ENCODE measurements at regions not wholly inside any gene's neighbourhood (a gene's known extent, or its start where the extent isn't known, plus 50 kb on each side); places are given as distances from the start of the nearest gene placed in this dataset.

DNA sequence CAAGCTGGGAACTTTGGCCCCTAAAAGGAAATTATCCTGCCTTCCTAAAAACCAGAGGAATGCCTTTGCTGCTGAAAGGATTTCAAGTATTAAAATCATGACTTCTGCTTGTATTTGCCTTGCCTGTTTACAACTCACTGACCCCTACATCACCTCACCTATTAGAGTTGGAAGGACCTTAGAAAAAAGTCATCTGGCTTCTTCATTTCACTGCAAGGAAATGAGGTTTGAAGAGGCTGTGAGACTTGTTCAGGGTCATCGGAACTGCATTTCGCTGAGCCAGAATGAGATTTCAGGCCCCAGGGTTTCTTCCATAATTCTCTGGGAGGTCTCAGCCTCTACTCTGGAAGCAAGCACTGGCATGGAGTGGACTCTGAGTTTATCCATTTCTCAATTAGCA, 304.1 kb downstream of the BUD13 start:
- CTCF ChIA-PET: no interaction called here
- H3K27me3 ChIP-seq (ENCODE audit: control insufficient read depth, insufficient read depth, low read length): peaks cover 14% of the 10 kb centered on the region; the same call in 1 of the 2 replicates
- no peaks in the 10 kb centered on the region for H3K4me1 ChIP-seq (ENCODE audit: control insufficient read depth, insufficient read depth, low read length)
- TF ChIP-seq SIN3A (IDR thresholded peaks at IDR 0.05; ENCODE audit: borderline replicate concordance, insufficient read depth, low read depth, low read length): no peak
- TF ChIP-seq, protein P1, sequence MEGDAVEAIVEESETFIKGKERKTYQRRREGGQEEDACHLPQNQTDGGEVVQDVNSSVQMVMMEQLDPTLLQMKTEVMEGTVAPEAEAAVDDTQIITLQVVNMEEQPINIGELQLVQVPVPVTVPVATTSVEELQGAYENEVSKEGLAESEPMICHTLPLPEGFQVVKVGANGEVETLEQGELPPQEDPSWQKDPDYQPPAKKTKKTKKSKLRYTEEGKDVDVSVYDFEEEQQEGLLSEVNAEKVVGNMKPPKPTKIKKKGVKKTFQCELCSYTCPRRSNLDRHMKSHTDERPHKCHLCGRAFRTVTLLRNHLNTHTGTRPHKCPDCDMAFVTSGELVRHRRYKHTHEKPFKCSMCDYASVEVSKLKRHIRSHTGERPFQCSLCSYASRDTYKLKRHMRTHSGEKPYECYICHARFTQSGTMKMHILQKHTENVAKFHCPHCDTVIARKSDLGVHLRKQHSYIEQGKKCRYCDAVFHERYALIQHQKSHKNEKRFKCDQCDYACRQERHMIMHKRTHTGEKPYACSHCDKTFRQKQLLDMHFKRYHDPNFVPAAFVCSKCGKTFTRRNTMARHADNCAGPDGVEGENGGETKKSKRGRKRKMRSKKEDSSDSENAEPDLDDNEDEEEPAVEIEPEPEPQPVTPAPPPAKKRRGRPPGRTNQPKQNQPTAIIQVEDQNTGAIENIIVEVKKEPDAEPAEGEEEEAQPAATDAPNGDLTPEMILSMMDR (IDR thresholded peaks at IDR 0.05): no peak
- TF ChIP-seq TCF7L2 (IDR thresholded peaks at IDR 0.05; ENCODE audit: low read depth, low read length): no peak
- TF ChIP-seq REST (IDR thresholded peaks at IDR 0.05; ENCODE audit: insufficient read depth in 1 of 2, low read depth in 2 of 2, low read length in 1 of 2): no peak
- no peak for TF ChIP-seq POLR2AphosphoS5 (IDR thresholded peaks at IDR 0.05; ENCODE audit: low read depth, low read length)
- ATAC-seq (no peak), DNase-seq (ENCODE audit: low read depth, low spot score) (no peak)
- H3K27ac ChIP-seq (ENCODE audit: low read length): no peak overlapping the region
- in situ Hi-C loops (cut with HindIII; ENCODE audit: low pct_unique_long_range_greater_than_20kb, low sequenced_read_pairs): no loop called here
- no peaks in the 10 kb centered on the region for H3K36me3 ChIP-seq (ENCODE audit: control insufficient read depth, insufficient read depth, low read length)
- intact Hi-C loops (cut with micrococcal nuclease; ENCODE audit: unreplicated experiment): no loop called here
- POLR2A ChIA-PET: no interaction called here
- no TSS peak for BruUV-seq (replicated peaks)
- H3K9me3 ChIP-seq (ENCODE audit: control insufficient read depth, insufficient read depth, low read depth, low read length): no peaks in the 10 kb centered on the region
- no peak overlapping the region for H3K4me3 ChIP-seq (ENCODE audit: low read depth in 2 of 2, low read length in 2 of 2)

DNA sequence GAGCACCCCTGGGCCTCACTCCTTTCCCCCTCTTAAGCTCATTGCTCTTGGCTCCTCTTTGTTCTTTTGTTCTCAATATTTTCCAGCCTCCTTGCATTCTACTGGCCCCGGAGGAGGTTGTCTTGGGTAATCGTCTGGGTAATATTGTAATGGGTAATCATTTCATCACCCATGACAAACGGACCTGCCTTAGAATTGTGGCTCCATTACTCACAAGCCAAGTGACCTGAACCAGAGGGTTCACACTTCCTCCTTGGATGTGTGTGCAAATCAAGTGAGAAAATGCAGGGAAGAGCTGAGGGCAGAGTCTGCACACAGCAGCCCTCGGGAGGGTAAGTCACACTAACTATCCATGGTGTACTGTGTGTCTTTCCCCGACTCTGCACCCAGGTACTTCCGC, 305.0 kb downstream of the BUD13 start:
- CTCF ChIA-PET: no interaction called here

More for the DNA sequence above, 305.0 kb downstream of the BUD13 start:
- DNase-seq (ENCODE audit: low read depth, low spot score): no peak
- H3K9me3 ChIP-seq (ENCODE audit: control insufficient read depth, insufficient read depth, low read depth, low read length): no peaks in the 10 kb centered on the region
- in situ Hi-C loops (cut with HindIII; ENCODE audit: low pct_unique_long_range_greater_than_20kb, low sequenced_read_pairs) (no loop called here), intact Hi-C loops (cut with micrococcal nuclease; ENCODE audit: unreplicated experiment) (no loop called here)
- TF ChIP-seq, protein P1 (IDR thresholded peaks at IDR 0.05): no peak
- H3K4me1 ChIP-seq (ENCODE audit: control insufficient read depth, insufficient read depth, low read length): no peaks in the 10 kb centered on the region
- peaks cover 20% of the 10 kb centered on the region; the same call in 1 of the 2 replicates for H3K27me3 ChIP-seq (ENCODE audit: control insufficient read depth, insufficient read depth, low read length)
- H3K36me3 ChIP-seq (ENCODE audit: control insufficient read depth, insufficient read depth, low read length): no peaks in the 10 kb centered on the region
- H3K4me3 ChIP-seq (ENCODE audit: low read depth in 2 of 2, low read length in 2 of 2): no peak overlapping the region
- no peak for ATAC-seq
- H3K27ac ChIP-seq (ENCODE audit: low read length): no peak overlapping the region
- POLR2A ChIA-PET: no interaction called here
- no TSS peak for BruUV-seq (replicated peaks)
